GM23338 (cell line): ENCODE measurements at regions not wholly inside any gene's neighbourhood (a gene's known extent, or its start where the extent isn't known, plus 50 kb on each side); places are given as distances from the start of the nearest gene placed in this dataset.
A peak's percentile ranks its signal among the peaks of the same experiment; 100 is the strongest.

Experiments used
- ATAC-seq: fragments of 200-7000 bp; cut with Tn5 transposase; 3 replicates; pipeline ENCODE4 v1.9.1; 2020
- DNase-seq: peaks from one replicate; pipeline ENCODE4 v3.0.0-alpha.2; 2015; ENCODE audit warnings: low spot score
- H2AFZ ChIP-seq: fragments of 200-600 bp; sonication (generic); 2 replicates; pipeline ENCODE4 v1.8.0; 2016; ENCODE audit warnings: antibody characterized with exemption, mild to moderate bottlenecking, moderate library complexity
- H3F3A ChIP-seq: fragments of 200-600 bp; sonication (generic); replicated peaks from 2 replicates; pipeline ENCODE4 v1.8.0; 2017; ENCODE audit warnings: antibody characterized with exemption, mixed run types, low read depth
- H3K27ac ChIP-seq: fragments of 200-600 bp; sonication (generic); 2 replicates; pipeline ENCODE4 v1.6.1; 2016; ENCODE audit warnings: low read depth
- H3K27me3 ChIP-seq: fragments of 200-600 bp; sonication (generic); 2 replicates; pipeline ENCODE4 v1.8.0; 2016; ENCODE audit warnings: mild to moderate bottlenecking, mixed run types, moderate library complexity; ENCODE audit not compliant: insufficient read depth
- H3K36me3 ChIP-seq: fragments of 200-600 bp; sonication (generic); 2 replicates; pipeline ENCODE4 v1.8.0; 2016; ENCODE audit warnings: mild to moderate bottlenecking; ENCODE audit not compliant: insufficient read depth
- H3K4me1 ChIP-seq: fragments of 200-600 bp; sonication (generic); 2 replicates; pipeline ENCODE4 v1.8.0; 2016; ENCODE audit warnings: mild to moderate bottlenecking, moderate library complexity; ENCODE audit not compliant: insufficient read depth
- H3K4me2 ChIP-seq: fragments of 200-600 bp; sonication (generic); 2 replicates; pipeline ENCODE4 v1.7.1; 2017; ENCODE audit warnings: mixed run types
- H3K4me3 ChIP-seq: fragments of 200-600 bp; sonication (generic); 2 replicates; pipeline ENCODE4 v1.6.1; 2016; ENCODE audit warnings: mixed run types
- H3K79me2 ChIP-seq: fragments of 200-600 bp; sonication (generic); replicated peaks from 2 replicates; pipeline ENCODE4 v1.8.0; 2017; ENCODE audit warnings: mild to moderate bottlenecking; ENCODE audit not compliant: insufficient read depth
- H3K9me2 ChIP-seq: fragments of 200-600 bp; sonication (generic); 2 replicates; pipeline ENCODE4 v1.8.0; 2017; ENCODE audit not compliant: insufficient read depth
- H4K20me1 ChIP-seq: fragments of 200-600 bp; sonication (generic); replicated peaks from 2 replicates; pipeline ENCODE4 v1.8.0; 2017; ENCODE audit warnings: mild to moderate bottlenecking; ENCODE audit not compliant: insufficient read depth
- H3K27ac Mint-ChIP-seq: 2 replicates; pipeline ENCODE4 v1.8.0; 2020; ENCODE audit warnings: inconsistent platforms, mild to moderate bottlenecking, moderate library complexity, mixed read lengths
- H3K27me3 Mint-ChIP-seq: 3 replicates; pipeline ENCODE4 v1.8.0; 2022; ENCODE audit warnings: low read depth, mild to moderate bottlenecking, moderate library complexity, mixed read lengths, inconsistent platforms; ENCODE audit not compliant: insufficient read depth, poor library complexity
- H3K36me3 Mint-ChIP-seq: 3 replicates; pipeline ENCODE4 v1.8.0; 2021; ENCODE audit warnings: low read depth, mild to moderate bottlenecking, inconsistent platforms, moderate library complexity, mixed read lengths
- H3K4me1 Mint-ChIP-seq: 3 replicates; pipeline ENCODE4 v1.8.0; 2020; ENCODE audit warnings: mild to moderate bottlenecking, inconsistent platforms, mixed read lengths
- H3K4me3 Mint-ChIP-seq: 3 replicates; pipeline ENCODE4 v1.8.0; 2021; ENCODE audit warnings: moderate library complexity, mild to moderate bottlenecking, inconsistent platforms, mixed read lengths
- H3K9me3 Mint-ChIP-seq: 3 replicates; pipeline ENCODE4 v1.8.0; 2020; ENCODE audit warnings: moderate library complexity, mild to moderate bottlenecking, inconsistent platforms, mixed read lengths
- CREB1 ChIP-seq: fragments of 250-450 bp; sonication (Bioruptor Pico); IDR thresholded peaks from 2 replicates; pipeline ENCODE4 v1.5.0; 2020; ENCODE audit warnings: low read depth, mild to moderate bottlenecking, moderate library complexity
- CTCF ChIP-seq, 2 experiments: fragments of 200-600 bp in 1 of 2; sonication (generic) in 1 of 2; conservative IDR thresholded peaks; 2 replicates each; pipeline versions ENCODE4 v1.5.1 to v1.6.1; 2016 to 2017; ENCODE audit warnings: antibody characterized with exemption in 2 of 2, low read depth in 2 of 2, mild to moderate bottlenecking in 2 of 2, moderate library complexity in 1 of 2
- ETS1 ChIP-seq: IDR thresholded peaks from 2 replicates; pipeline ENCODE4 v1.6.1; 2016; ENCODE audit warnings: antibody characterized with exemption
- EZH2 ChIP-seq: fragments of 200-600 bp; sonication (generic); IDR thresholded peaks from one replicate; pipeline ENCODE4 v1.8.0; 2017; ENCODE audit warnings: antibody characterized with exemption, mild to moderate bottlenecking, low read depth; ENCODE audit not compliant: unreplicated experiment
- EZH2phosphoT487 ChIP-seq: fragments of 200-600 bp; sonication (generic); IDR thresholded peaks from one replicate; pipeline ENCODE4 v1.8.1; 2018; ENCODE audit warnings: antibody characterized with exemption; ENCODE audit not compliant: unreplicated experiment
- JUNB ChIP-seq: IDR thresholded peaks from one replicate; pipeline ENCODE4 v1.6.1; 2016; ENCODE audit warnings: antibody characterized with exemption; ENCODE audit not compliant: unreplicated experiment
- POLR2AphosphoS5 ChIP-seq: IDR thresholded peaks from 2 replicates; pipeline ENCODE4 v1.6.1; 2016; ENCODE audit warnings: antibody characterized with exemption, low read depth
- REST ChIP-seq: IDR thresholded peaks from one replicate; pipeline ENCODE4 v1.6.1; 2018; ENCODE audit warnings: antibody characterized with exemption; ENCODE audit not compliant: unreplicated experiment
- STAT1 ChIP-seq: IDR thresholded peaks from one replicate; pipeline ENCODE4 v1.6.1; 2016; ENCODE audit warnings: antibody characterized with exemption; ENCODE audit not compliant: unreplicated experiment
- ZNF114 ChIP-seq: fragments of 250-450 bp; sonication (Bioruptor Pico); IDR thresholded peaks from 2 replicates; pipeline ENCODE4 v1.5.0; 2020; ENCODE audit warnings: mild to moderate bottlenecking, moderate library complexity
- ZNF331 ChIP-seq: fragments of 250-450 bp; sonication (Bioruptor Pico); IDR thresholded peaks from 2 replicates; pipeline ENCODE4 v1.5.0; 2020; ENCODE audit warnings: low read depth, mild to moderate bottlenecking, moderate library complexity

GRCh38 chr7:51680594-51681399 lies 364.2 kb upstream of the COBL start (continued):
- no peak for TF ChIP-seq CTCF (conservative IDR thresholded peaks at IDR 0.05; ENCODE audit: low read depth in 2 of 2)
- no peak for TF ChIP-seq JUNB
- TF ChIP-seq ZNF114 (CRISPR knock-in tag), result no peak
- TF ChIP-seq EZH2, result no peak

- H3K9me3 Mint-ChIP-seq, result peaks cover 6% of the 10 kb centered on the region
- no peak overlapping the region for H3K4me2 ChIP-seq
- no peak overlapping the region for H3K27ac ChIP-seq
- ATAC-seq (no peak), DNase-seq (no peak)
- no peaks in the 10 kb centered on the region for H4K20me1 ChIP-seq
- H3K9me2 ChIP-seq, result no peaks in the 10 kb centered on the region
- H3K4me1 ChIP-seq, result no peaks in the 10 kb centered on the region; the same call in 1 of the 2 replicates
- H3K36me3 ChIP-seq, result no peaks in the 10 kb centered on the region
- H3K27ac Mint-ChIP-seq, result no peak overlapping the region
- H2AFZ ChIP-seq, result 0 out of 2 replicates have a peak overlapping the region, but pooled peaks have one; percentile 10
- H3K4me1 Mint-ChIP-seq, result 0 out of 3 replicates have a peak, but pooled peaks cover 5% of the 10 kb centered on the region
- H3K27me3 ChIP-seq, result no peaks in the 10 kb centered on the region
- H3K27me3 Mint-ChIP-seq, result no peaks in the 10 kb centered on the region
- no peaks in the 10 kb centered on the region for H3F3A ChIP-seq
- H3K36me3 Mint-ChIP-seq, result no peaks in the 10 kb centered on the region
- no peak overlapping the region for H3K4me3 ChIP-seq
- no peak overlapping the region for H3K4me3 Mint-ChIP-seq
- H3K79me2 ChIP-seq, result no peaks in the 10 kb centered on the region
- TF ChIP-seq CTCF (conservative IDR thresholded peaks at IDR 0.05; ENCODE audit: low read depth in 2 of 2) (no peak), JUNB (no peak), REST (no peak), CREB1 (CRISPR knock-in tag) (no peak), ETS1 (no peak), POLR2AphosphoS5 (no peak), EZH2phosphoT487 (no peak), ZNF114 (CRISPR knock-in tag) (no peak), EZH2 (no peak), ZNF331 (CRISPR knock-in tag) (no peak), STAT1 (no peak)
Observed at GRCh38 chr7:51679358-51679757, 362.7 kb upstream of the COBL start.
